NCI-H2081 treated with DMSO at 0.1 percent for 48 hours (cell line): ENCODE measurements at regions not wholly inside any gene's neighbourhood (a gene's known extent, or its start where the extent isn't known, plus 50 kb on each side); places are given as distances from the start of the nearest gene placed in this dataset.
"Not testable (repeated sequence)": the region's sequence is repeated elsewhere in the genome, so short reads cannot be mapped to it uniquely, and the experiment has no call there.

ENCODE experiments used
- DNase-seq: peaks from one replicate; lab custom pipeline; 2025; lab: John Stamatoyannopoulos, UW

DNA sequence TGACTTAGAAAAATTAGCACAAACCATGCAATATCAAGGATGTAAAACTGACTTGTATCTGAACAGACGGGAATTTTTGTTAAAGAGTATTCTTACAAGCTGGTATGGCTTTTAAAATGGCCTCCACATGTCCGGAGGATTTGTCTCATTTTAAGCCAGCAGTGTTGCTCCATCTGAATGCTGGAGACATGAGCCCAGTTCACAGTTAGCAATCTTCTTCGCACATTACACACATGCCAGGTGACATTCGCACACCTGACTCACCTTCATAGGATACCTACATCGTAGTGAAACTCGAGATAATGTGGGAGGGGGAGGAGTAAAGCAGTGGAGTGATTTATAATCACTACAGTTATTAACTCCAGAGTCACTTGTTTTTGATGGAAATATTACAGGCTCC, 231.8 kb upstream of the RBBP8 start:
- no peak for DNase-seq

DNA sequence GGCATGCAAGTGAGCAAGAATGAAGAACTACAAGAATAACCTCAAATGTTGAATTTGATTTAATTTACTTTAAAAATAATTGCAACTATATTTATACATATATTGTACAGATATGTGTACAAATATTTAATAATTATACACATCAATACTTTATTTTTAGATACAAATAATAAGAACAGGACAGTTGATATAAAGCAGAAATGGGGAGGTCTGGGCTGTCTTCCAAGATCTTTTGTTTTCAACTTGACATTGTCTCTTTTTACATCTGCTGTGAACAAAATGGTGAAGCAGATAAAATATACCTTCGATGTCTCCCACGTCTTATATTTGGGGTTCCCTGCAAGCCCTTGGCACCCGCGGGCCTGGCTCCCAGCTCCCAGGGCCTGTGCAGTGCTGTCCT, 231.3 kb upstream of the RBBP8 start:
- no peak for DNase-seq

- no peak for DNase-seq
Observed at GRCh38 chr18:22702806-22703205, 230.3 kb upstream of the RBBP8 start.

DNA sequence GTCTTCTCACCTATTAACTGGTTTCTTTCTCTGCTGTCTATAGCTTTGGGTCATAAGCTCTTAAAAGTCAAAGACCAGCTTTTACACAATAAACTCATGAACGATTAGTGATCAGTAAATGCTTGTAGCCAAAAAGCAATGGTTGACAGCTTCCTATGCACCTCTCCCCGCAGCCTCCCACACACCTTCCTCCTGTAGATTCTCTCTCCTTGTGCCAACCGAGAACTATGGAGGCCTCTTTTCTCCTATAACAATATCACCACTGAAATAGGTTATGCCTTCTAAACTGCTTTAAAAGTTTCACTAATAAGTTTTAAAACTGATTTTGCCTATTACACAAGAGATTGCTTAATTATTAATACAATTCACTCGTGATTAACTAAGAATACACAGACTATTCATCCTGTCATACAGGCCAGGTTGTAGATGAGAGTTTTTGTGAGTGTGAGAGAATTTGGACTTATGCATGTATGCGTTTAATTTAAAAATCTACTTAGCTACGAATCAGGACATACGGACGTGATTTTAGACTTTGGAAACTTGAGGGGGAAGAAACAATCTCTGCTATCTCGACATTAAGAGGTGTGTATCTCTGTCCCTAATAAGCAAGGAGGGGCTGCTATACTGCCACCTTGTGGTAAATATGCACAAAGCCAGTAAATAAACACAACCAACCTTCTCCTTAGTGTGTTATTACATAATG, 229.1 kb upstream of the RBBP8 start:
- DNase-seq: peak; percentile 0

GRCh38 chr18:22704586-22704918, 228.6 kb upstream of the RBBP8 start:
- DNase-seq: no peak

GRCh38 chr18:22705328-22705727, 227.8 kb upstream of the RBBP8 start:
- no peak for DNase-seq

- DNase-seq: not testable (repeated sequence)
Observed at GRCh38 chr18:22706025-22706424, 227.1 kb upstream of the RBBP8 start.

DNA sequence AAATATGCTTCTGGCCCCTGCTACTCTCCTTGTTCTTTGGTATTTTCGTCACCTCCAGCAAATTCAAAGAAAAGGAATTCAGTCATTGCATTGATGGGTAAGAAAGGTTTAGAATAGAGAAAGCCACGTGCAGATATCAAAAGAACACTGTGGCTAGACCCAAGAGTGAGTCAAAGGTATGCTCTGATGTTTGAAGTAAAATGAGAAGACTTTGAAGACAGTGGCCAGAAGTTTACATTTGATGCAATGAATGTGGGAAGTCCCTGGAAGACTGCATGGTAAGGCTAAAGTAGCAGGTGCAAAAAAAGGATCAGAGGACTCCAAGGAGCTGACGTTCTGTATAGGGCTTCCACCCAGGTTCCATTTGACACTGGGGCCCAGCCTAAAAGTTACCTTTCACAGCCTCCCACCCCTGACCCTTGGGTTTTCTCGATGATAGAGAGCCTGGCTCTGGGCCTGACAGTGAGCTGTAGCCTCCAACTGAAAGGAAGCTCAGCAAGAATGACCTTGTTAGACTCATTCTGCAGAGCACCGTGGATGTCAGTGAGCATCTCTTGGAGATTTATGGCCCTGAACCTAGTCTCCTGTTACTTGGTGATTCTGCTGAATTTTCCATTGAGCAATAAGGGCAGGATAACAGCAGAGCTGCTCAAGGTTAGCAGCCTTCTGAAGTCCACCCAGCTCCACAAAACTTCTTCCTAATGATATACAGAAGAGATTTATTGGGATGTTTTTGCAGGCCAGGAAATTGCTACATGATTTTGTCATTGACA, 223.7 kb upstream of the RBBP8 start:
- DNase-seq: no peak

DNA sequence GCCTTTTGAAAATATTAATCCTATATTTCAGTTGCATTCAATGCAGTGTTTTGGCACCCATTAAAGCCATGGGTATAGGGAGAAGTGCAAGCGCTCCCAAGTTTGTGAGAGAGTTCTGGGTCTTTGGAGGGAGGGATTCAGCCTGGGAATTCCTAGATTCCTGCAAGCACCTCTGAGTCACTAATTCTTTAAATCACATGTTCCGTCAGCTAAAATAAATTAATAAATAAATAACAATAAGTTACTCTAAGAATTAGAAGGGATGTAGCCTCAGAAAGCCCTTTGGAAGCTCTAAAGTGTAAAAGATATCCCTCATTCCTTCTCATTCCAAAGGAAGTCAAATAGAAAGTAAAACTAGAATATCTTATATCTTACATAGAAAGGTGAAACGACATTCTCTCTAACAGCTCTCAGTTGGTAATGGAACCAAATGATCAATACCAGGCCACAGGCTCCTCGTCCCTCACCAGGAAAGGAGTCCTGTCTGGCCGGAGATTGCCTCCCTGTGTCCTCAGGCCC, 222.4 kb upstream of the RBBP8 start:
- DNase-seq: no peak

DNA sequence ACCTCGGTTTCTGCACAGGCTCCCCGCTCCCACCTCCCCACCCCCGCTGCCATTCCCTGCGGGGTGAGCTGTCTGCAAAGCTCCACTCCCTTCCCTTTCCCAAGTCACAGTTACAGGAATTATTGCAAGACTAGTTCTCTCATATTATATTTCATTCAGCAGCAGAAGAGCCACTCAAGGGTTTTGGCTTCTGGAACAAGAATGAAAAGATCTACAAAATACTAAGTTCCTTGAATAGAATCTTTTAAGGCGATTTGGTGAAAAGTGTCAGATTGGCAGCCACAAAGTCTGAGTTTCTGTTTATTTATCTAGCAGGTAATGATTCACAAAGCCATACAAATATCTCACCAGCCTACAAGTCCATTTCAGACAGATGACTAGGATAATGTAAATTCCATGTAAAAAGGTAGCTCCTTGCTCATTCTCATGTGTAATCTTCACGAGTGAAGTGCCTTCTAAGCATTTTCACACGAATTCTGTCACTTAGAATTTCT, 221.9 kb upstream of the RBBP8 start:
- no peak for DNase-seq

- DNase-seq: no peak
Observed at GRCh38 chr18:22713511-22713910, 219.6 kb upstream of the RBBP8 start.

DNA sequence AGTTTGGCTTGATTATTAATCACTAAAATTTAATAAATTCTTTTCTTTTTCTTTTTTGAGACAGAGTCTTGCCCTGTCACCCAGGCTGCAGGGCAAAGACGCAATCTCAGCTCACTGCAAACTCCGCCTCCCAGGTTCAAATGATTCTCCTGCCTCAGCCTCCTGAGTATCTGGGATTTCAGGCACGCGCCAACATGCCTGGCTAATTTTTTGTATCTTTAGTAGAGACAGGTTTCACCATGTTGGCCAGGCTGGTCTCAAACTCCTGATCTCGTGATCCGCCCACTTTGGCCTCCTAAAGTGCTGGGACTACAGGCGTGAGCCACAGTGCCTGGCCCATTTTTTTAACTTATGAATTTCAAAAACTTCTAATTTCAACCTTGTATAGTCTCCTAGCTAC, 215.6 kb upstream of the RBBP8 start:
- not testable (repeated sequence) for DNase-seq

GRCh38 chr18:22723221-22723620, 209.9 kb upstream of the RBBP8 start:
- DNase-seq: no peak

- no peak for DNase-seq
Observed at GRCh38 chr18:22723773-22724172, 209.4 kb upstream of the RBBP8 start.

DNA sequence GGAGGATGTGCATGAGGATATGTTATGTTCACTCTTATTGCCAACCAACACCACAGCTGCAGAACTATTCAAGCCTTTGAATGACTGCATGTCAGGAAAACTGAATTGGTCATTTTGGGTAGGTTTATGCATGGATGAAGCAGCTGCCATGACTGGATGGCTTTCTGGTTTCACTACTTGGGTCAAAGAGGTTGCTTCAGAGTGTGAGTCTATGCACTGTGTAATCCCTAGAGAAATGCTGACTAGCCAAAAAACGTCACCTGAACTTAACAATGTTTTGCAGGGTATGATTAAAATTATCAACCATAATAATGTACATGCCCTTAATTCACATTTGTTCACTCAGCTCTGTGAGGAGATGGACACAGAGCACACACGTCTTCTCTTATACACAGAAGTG, 206.7 kb upstream of the RBBP8 start:
- no peak for DNase-seq

DNA sequence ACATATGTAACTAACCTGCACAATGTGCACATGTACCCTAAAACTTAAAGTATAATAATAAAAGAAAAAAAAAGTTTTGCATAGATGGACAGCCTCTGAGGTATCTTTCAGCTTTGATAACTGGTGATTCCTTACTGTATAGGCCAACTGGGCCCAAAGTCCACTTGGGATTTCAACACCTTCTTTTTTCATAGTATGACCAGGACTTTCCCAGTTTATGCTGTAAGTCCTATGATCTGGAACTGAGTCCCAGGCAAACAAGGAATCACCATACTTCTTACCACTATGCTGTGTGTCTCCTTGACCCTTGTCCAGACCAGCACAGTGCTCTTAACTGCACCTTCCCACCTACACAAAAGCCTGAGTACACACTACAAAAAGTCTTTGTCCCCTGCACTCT, 205.1 kb upstream of the RBBP8 start:
- no peak for DNase-seq

DNA sequence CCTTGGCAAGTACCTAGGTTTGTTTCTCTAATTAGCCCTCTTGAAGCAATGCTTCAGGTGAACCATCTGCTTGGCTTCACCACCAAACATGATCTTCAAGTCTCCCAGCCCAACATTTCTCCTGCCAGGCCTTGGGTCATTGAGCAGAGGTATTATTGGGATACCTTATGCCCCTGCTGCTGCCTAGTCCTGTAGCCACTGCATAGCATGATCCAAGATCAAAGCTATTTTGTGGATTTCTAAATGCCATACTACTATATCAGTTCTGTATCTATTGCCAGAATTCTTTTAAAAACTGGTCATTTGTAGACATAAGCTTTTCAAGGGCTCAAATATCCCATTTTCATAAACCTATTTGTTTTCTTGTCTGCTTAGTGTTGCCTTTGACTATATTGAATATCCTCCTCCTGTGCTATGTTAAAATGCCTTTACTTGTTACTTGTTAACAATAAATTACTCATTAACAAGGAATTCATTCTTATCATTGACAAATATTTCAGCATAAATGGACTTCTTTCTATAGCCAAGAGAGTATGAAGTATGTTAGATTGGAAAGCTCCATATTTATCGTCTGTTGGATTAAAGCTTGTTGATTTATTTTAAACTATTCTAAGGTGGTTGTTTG, 204.5 kb upstream of the RBBP8 start:
- no peak for DNase-seq

DNA sequence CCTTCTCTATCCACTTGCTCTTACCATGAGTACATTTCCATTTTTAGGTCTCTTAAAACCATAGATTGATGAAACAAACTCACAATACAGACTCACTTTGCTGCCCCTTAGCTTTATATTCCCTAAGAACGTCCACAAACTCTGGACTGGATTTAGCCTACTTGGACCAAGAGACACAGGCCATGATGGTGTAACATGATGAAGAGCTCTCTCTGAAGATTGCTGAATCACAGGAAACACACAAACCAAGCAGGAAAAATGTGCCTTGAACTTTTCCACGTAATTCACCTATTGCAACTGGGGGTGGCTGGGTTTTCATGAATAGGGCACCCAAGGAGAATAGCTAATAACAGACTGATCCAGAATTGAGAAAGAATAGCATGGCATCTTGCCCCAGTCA, 201.7 kb upstream of the RBBP8 start:
- no peak for DNase-seq

DNA sequence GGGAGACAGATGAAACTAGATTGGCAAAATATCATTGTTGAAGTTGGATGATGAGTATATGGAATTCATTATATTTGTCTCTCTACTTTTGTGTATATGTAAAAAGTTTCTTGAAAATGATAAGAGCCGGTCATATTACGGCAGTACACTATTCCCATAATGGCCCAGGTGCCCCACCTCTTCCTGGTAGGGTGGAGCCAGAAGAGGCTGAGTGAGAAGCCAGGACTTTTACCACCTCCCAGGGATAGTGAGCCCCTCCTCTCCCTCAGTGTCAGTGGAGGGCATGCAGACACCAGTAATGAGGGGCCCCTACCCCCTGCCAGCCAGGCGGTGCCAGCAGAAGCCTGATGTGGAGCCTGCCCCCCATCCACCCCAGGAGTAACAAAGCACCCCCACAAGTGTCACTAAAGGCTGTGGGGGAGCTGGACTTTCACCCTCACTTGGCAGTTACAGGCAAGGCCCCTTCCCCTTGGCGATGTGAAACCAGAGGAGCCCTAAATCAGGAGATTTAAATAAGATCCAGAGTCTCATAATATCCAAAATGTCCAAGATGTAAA, 198.9 kb upstream of the RBBP8 start:
- no peak for DNase-seq

GRCh38 chr18:22734791-22735627, 198.1 kb upstream of the RBBP8 start:
- no peak for DNase-seq

DNA sequence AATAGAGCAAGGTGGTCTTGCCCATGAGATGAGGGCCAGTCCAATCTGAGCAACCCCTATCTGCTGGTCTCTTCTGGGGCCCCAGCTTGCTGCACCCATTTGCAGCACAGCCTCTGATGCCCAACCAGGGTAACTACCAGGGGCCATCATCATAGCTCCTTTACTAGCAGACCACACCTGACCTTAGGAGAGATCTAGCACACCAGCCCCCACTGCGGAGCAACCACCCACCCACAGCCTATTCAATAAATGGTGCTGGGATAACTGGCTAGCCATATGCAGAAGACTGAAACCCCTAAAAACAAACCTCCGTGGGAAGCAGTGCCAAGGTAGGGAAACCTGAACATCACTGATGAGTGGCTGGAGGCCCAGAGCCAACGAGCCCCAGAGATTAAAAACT, 196.1 kb upstream of the RBBP8 start:
- DNase-seq: no peak
